Progenitor cell of endocrine pancreas (in vitro differentiated cells): ENCODE measurements at regions not wholly inside any gene's neighbourhood (a gene's known extent, or its start where the extent isn't known, plus 50 kb on each side); places are given as distances from the start of the nearest gene placed in this dataset.

Experiments
- DNase-seq: peaks from one replicate; pipeline ENCODE4 v3.0.0; 2021; ENCODE audit warnings: low spot score; ENCODE audit not compliant: unreplicated experiment
- H3K27ac Mint-ChIP-seq: 2 replicates; pipeline ENCODE4 v1.8.0; 2021; ENCODE audit warnings: mild to moderate bottlenecking, moderate library complexity, mixed read lengths
- H3K27me3 Mint-ChIP-seq: 2 replicates; pipeline ENCODE4 v1.8.0; 2021; ENCODE audit warnings: mixed read lengths
- H3K36me3 Mint-ChIP-seq: 2 replicates; pipeline ENCODE4 v1.8.0; 2022; ENCODE audit warnings: mixed read lengths; ENCODE audit not compliant: insufficient read depth
- H3K4me1 Mint-ChIP-seq: 2 replicates; pipeline ENCODE4 v1.8.0; 2021; ENCODE audit warnings: low read depth, mixed read lengths
- H3K4me3 Mint-ChIP-seq: 2 replicates; pipeline ENCODE4 v1.8.0; 2021; ENCODE audit warnings: low read depth, mild to moderate bottlenecking, moderate library complexity, mixed read lengths
- H3K9me3 Mint-ChIP-seq: 2 replicates; pipeline ENCODE4 v1.8.0; 2021; ENCODE audit warnings: low read depth, mixed read lengths
- TF ChIP-seq, protein P1 (sequence below): fragments of 200-600 bp; sonication (generic); IDR thresholded peaks from one replicate; pipeline ENCODE4 v1.5.0; 2021; ENCODE audit warnings: antibody characterized with exemption, mild to moderate bottlenecking; ENCODE audit not compliant: unreplicated experiment

DNA sequence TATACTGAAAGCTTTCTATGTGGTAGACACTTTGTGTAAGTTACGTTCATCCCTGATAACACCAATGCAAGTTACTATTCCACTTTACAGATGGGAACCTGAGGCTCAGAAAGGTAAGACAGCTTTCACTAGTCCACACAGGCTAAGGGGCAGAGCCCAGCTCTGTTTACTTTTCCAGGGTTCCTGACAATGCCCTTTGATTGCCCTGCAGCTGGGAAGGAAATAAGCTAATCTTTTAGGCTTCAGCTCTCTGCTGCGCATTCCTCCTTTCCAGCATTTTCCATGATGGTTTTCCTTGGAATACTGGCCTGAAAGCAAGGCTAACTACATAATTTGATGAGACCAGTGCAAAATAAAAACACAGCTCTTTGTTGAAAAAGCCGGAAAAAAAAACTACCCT lies 185.7 kb upstream of the BTG1 start:
- no peak overlapping the region for H3K4me3 Mint-ChIP-seq
- H3K9me3 Mint-ChIP-seq: no peaks in the 10 kb centered on the region
- H3K4me1 Mint-ChIP-seq: peaks cover 19% of the 10 kb centered on the region
- no peaks in the 10 kb centered on the region for H3K36me3 Mint-ChIP-seq
- DNase-seq: no peak
- H3K27me3 Mint-ChIP-seq: no peaks in the 10 kb centered on the region
- TF ChIP-seq, protein P1, sequence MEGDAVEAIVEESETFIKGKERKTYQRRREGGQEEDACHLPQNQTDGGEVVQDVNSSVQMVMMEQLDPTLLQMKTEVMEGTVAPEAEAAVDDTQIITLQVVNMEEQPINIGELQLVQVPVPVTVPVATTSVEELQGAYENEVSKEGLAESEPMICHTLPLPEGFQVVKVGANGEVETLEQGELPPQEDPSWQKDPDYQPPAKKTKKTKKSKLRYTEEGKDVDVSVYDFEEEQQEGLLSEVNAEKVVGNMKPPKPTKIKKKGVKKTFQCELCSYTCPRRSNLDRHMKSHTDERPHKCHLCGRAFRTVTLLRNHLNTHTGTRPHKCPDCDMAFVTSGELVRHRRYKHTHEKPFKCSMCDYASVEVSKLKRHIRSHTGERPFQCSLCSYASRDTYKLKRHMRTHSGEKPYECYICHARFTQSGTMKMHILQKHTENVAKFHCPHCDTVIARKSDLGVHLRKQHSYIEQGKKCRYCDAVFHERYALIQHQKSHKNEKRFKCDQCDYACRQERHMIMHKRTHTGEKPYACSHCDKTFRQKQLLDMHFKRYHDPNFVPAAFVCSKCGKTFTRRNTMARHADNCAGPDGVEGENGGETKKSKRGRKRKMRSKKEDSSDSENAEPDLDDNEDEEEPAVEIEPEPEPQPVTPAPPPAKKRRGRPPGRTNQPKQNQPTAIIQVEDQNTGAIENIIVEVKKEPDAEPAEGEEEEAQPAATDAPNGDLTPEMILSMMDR: no peak
- no peak overlapping the region for H3K27ac Mint-ChIP-seq

DNA sequence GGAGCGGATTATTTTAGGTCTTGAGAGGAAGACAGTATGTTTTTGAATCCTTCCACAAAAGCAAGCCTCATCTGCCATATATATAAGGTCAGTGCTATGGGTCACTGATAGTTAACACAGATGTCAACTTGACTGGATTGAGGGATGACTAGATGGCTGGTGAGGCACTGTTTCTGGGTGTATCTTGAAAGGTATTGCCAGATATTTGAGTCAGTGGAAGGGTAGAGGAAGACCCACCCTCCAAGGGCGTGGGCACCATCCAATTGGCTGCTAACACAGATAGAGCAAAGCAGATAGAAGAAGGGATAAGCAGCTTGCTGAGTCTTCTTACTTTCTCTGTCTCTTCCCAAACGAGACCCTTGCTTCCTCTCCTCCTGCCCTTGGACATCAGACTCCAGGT lies 185.0 kb upstream of the BTG1 start:
- Mint-ChIP-seq H3K27ac (no peak overlapping the region), H3K27me3 (no peaks in the 10 kb centered on the region), H3K9me3 (no peaks in the 10 kb centered on the region), H3K4me3 (no peak overlapping the region), H3K36me3 (no peaks in the 10 kb centered on the region), H3K4me1 (peaks cover 19% of the 10 kb centered on the region)
- TF ChIP-seq, protein P1: no peak
- no peak for DNase-seq

DNA sequence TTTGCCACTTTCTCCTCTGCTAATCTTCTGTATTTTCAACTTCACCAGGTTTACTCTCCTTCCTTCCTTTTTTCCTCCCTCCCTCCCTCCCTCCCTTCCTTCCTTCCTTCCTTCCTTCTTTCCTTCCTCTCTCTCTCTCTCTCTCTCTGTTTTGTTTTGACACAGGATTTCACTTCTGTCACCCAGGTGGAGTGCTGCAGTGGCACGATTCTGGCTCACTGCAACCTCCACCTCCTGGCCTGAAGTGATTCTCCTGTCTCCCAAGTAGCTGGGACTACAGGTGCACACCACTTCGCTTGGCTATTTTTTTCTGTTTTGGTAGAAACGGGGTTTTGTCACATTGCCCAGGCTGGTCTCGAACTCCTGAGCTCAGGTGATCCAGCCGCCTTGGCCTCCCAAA lies 181.2 kb upstream of the BTG1 start:
- Mint-ChIP-seq H3K4me3 (no peak overlapping the region), H3K4me1 (peaks cover 7% of the 10 kb centered on the region), H3K27ac (no peak overlapping the region), H3K36me3 (peaks cover 6% of the 10 kb centered on the region), H3K27me3 (no peaks in the 10 kb centered on the region), H3K9me3 (peaks cover 21% of the 10 kb centered on the region)
- TF ChIP-seq, protein P1: no peak
- DNase-seq: no peak

DNA sequence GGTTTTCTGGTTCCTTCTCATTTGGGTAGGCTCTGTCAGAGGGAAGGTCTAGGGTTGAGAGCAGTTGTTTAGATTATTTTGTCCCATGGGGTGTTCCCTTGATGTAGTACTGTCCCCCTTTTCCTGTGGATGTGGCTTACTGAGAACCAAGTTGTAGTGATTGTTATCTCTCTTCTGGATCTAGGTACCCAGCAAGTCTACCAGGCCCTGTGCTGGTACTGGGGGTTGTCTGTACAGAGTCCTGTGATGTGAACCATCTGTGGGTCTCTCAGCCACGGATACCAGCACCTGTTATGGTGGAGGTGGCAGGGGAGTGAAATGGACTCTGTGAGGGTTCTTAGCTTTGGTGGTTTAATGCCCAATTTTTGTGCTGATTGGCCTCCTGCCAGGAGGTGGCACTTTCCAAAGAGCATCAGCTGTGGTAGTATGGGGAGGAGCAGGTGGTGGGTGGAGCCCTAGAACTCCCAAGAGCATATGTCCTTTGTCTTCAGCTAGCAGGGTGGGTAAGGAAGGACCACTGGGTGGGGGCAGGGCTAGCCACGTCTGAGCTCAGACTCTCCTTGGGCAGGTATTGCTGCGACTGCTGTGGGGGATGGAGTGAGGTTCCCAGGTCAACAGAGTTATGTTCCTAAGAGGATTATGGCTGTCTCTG lies 179.3 kb upstream of the BTG1 start:
- TF ChIP-seq, protein P1: no peak
- Mint-ChIP-seq H3K27me3 (no peaks in the 10 kb centered on the region), H3K9me3 (peaks cover 36% of the 10 kb centered on the region), H3K4me1 (peaks cover 1% of the 10 kb centered on the region), H3K27ac (no peak overlapping the region), H3K36me3 (peaks cover 6% of the 10 kb centered on the region), H3K4me3 (no peak overlapping the region)
- no peak for DNase-seq

DNA sequence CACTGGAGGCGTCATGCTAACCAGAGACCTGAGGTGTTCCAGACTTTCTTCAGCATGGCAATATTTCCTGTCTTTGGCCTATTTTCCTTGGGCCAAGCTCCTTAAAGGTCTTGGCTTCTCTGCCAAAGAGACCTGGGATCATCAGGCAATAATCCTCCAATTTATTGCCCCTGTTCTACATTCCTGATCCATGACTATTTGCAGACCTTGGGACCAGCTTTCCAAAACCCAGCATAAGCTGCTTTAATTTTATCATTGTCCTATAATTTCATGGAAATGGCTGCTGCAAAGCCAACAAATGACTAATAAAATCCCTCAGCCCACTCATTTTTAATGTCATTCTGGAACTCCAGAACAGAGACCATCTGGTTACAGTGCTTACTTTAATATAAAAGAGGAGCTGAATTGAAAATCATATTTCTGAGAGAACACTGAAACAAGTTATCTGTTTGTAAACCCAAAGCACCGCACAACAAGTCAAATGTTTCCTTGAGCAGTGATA lies 166.9 kb upstream of the BTG1 start:
- Mint-ChIP-seq H3K36me3 (no peaks in the 10 kb centered on the region), H3K27ac (no peak overlapping the region), H3K4me3 (no peak overlapping the region), H3K9me3 (no peaks in the 10 kb centered on the region), H3K27me3 (no peaks in the 10 kb centered on the region), H3K4me1 (no peaks in the 10 kb centered on the region)
- TF ChIP-seq, protein P1: no peak
- no peak for DNase-seq
